Breast epithelium (tissue), 4 donors: ENCODE measurements at regions not wholly inside any gene's neighbourhood (a gene's known extent, or its start where the extent isn't known, plus 50 kb on each side); places are given as distances from the start of the nearest gene placed in this dataset.

Experiments
- DNase-seq, 2 donors: peaks; one replicate each; pipeline ENCODE4 v3.0.0-alpha.2; 2019; ENCODE audit warnings: low spot score in 2 of 2
- H3K27ac ChIP-seq, 2 donors: fragments of 200-600 bp; sonication (generic) in 1 of 2; one replicate each; pipeline ENCODE4 v1.5.1; 2016 to 2019; ENCODE audit warnings: mild to moderate bottlenecking in 1 of 2
- H3K27me3 ChIP-seq, 2 donors: fragments of 200-600 bp; sonication (generic) in 1 of 2; one replicate each; pipeline versions ENCODE4 v1.5.1 to v1.6.0; 2017 to 2019; ENCODE audit warnings: control low read depth in 1 of 2, mild to moderate bottlenecking in 1 of 2
- H3K36me3 ChIP-seq: fragments of 200-600 bp; one replicate; pipeline ENCODE4 v1.5.1; 2019
- H3K4me1 ChIP-seq, 2 donors: fragments of 200-600 bp; sonication (generic); one replicate each; pipeline ENCODE4 v1.5.1; 2016 to 2019; ENCODE audit warnings: control low read depth in 1 of 2
- H3K4me3 ChIP-seq, 3 donors: fragments of 200-600 bp; sonication (generic); 1 replicate in 2 of 3; 2 replicates in 1 of 3; pipeline ENCODE4 v1.5.1; 2016 to 2019; ENCODE audit warnings: mild to moderate bottlenecking in 3 of 3, moderate library complexity in 2 of 3
- H3K9me3 ChIP-seq, 2 donors: fragments of 200-600 bp; sonication (generic) in 1 of 2; one replicate each; pipeline ENCODE4 v1.5.1; 2016 to 2019; ENCODE audit warnings: control low read depth in 1 of 2
- POLR2A ChIP-seq: fragments of 450-650 bp; IDR thresholded peaks from one replicate; pipeline ENCODE4 v1.6.1; 2016; ENCODE audit warnings: antibody characterized with exemption, mild to moderate bottlenecking, moderate library complexity
- POLR2AphosphoS5 ChIP-seq, 3 donors: sonication (generic); formaldehyde crosslinking; IDR thresholded peaks; one replicate each; pipeline ENCODE4 v1.6.1; 2017; ENCODE audit warnings: antibody characterized with exemption in 3 of 3
- intact Hi-C: fragments of 100-400 bp; cut with DNase I; formaldehyde crosslinking; loops from one replicate; pipeline ENCODE4 v1.15.1; 2023; ENCODE audit warnings: low total_unique reads
- TF ChIP-seq, protein P1 (sequence below), 3 donors: fragments of 450-650 bp; IDR thresholded peaks; one replicate each; pipeline ENCODE4 v1.5.1; 2016 to 2017; ENCODE audit warnings: antibody characterized with exemption in 3 of 3, mild to moderate bottlenecking in 3 of 3, moderate library complexity in 3 of 3

DNA sequence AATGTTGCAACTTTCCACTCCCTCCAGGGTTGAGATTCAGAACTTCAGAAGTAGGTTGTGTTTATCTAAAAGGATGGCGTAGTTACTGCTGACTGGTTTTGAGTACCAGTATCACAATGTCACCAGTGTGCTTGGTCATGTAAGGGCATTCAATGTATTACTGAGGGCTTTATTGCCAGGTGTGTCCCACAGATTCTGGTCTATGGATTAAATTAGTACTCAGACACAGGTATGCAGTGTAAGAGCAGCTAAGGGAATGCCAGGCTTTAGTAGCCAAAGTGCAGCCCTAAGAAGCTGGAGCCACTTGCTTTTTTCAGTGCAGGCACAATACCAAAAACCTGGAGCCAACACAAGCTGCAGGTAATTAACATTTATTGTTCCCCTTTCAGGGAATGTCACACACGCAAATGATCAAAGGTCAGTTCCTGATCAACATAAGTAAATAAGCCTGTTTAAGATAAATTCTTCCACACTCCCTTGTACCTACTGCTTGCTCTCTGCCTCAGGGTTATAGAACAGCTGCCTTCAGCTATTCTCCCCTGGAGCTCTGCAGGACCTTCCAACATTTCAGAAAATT, 130.1 kb upstream of the ZNF91 start:
- no peaks in the 10 kb centered on the region for H3K4me1 ChIP-seq
- no peak overlapping the region for H3K27ac ChIP-seq
- H3K9me3 ChIP-seq = peaks cover 0 to 4% of the 10 kb centered on the region in 2 donors
- DNase-seq = no peak
- H3K4me3 ChIP-seq = no peak overlapping the region
- no peaks in the 10 kb centered on the region for H3K27me3 ChIP-seq
- no peaks in the 10 kb centered on the region for H3K36me3 ChIP-seq
- intact Hi-C loops = no loop called here
- TF ChIP-seq POLR2A (no peak), POLR2AphosphoS5 (IDR thresholded peaks at IDR 0.05) (no peak)
- TF ChIP-seq, protein P1, sequence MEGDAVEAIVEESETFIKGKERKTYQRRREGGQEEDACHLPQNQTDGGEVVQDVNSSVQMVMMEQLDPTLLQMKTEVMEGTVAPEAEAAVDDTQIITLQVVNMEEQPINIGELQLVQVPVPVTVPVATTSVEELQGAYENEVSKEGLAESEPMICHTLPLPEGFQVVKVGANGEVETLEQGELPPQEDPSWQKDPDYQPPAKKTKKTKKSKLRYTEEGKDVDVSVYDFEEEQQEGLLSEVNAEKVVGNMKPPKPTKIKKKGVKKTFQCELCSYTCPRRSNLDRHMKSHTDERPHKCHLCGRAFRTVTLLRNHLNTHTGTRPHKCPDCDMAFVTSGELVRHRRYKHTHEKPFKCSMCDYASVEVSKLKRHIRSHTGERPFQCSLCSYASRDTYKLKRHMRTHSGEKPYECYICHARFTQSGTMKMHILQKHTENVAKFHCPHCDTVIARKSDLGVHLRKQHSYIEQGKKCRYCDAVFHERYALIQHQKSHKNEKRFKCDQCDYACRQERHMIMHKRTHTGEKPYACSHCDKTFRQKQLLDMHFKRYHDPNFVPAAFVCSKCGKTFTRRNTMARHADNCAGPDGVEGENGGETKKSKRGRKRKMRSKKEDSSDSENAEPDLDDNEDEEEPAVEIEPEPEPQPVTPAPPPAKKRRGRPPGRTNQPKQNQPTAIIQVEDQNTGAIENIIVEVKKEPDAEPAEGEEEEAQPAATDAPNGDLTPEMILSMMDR (IDR thresholded peaks at IDR 0.05) = no peak

DNA sequence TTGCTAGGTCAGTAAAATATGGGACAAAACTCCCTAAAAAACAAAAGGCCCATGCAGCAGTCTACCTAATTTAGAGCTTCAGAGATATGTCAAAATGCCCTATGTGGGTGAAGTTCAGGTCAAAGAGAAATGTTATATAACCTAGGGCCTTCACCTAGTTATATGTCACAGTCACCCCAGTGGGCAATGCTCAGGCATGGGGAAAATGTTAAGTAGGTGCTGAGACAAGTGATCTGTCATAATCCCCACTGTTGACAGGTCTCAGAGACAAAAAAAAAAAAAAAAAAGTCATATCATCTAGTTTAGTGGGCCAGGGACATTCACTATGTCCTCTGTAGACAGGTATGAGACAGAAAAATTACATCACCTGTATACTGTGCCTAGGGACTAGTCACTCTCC, 128.6 kb upstream of the ZNF91 start:
- no peak for DNase-seq
- Histone ChIP-seq H3K4me3 (no peak overlapping the region), H3K4me1 (no peaks in the 10 kb centered on the region), H3K27ac (no peak overlapping the region), H3K9me3 (peaks cover 0 to 4% of the 10 kb centered on the region in 2 donors), H3K27me3 (no peaks in the 10 kb centered on the region), H3K36me3 (no peaks in the 10 kb centered on the region)
- intact Hi-C loops = no loop called here
- no peak for TF ChIP-seq POLR2A

DNA sequence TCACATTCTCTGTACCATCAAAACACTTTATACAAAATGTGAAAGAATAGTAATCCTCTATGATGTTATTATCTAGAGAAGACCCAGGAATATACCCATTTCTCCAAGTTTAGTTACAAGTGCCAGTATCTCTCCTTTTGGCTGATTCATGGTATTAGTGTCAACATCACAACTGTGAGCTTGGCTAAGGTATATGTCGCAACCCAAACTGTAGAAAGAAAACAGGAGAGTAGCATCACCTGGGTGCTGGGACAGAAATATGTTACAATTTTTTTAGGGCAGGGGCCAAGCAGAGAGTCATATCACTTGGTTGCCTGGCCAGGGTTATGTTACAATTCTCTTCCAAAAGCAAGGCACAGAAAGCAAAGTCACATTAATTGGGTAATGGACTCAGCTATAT, 127.2 kb upstream of the ZNF91 start:
- Histone ChIP-seq H3K36me3 (no peaks in the 10 kb centered on the region), H3K27me3 (no peaks in the 10 kb centered on the region), H3K27ac (no peak overlapping the region), H3K4me3 (no peak overlapping the region), H3K4me1 (no peaks in the 10 kb centered on the region), H3K9me3 (no peaks in the 10 kb centered on the region)
- TF ChIP-seq POLR2A (no peak), POLR2AphosphoS5 (IDR thresholded peaks at IDR 0.05) (no peak)
- TF ChIP-seq, protein P1 (IDR thresholded peaks at IDR 0.05) = no peak
- intact Hi-C loops = no loop called here
- no peak for DNase-seq

DNA sequence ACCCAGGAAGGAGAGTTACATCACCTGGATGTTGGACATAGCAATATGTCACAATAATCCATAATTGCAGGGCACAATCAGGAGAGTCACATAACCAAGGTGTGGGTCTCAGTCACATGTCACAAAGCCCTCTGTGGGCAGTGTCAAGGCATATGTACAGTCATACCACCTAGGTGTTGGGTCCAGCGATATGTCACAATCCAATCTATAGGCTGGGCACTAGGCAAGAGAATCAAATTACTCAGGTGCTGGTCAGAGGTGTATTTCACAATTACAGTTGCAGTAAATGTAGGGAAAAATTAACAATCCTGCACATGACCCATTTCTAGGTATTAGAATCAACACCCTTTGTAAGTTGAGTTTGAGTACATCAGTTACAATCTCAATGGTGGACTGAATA, 126.2 kb upstream of the ZNF91 start:
- intact Hi-C loops = no loop called here
- TF ChIP-seq POLR2AphosphoS5 (IDR thresholded peaks at IDR 0.05) = no peak
- TF ChIP-seq, protein P1 (IDR thresholded peaks at IDR 0.05) = no peak
- no peak for DNase-seq

DNA sequence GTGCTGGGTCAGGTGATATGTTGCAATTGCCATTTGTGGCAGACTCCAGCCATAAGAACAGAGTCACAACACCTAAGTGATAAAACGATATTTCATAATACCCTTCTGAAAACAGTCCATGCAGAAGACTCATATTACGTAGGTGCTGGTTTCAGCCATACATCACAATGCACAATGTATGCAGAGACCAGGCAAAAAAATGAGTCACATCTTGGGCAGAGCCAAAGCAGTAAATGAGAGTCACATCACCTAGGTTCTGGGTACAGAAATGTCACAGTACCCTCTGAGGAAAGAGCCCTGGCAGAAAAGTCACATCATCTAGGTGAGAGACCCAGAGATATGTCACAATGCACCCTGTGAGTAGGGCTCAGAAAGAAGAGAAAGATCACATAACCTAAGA, 125.2 kb upstream of the ZNF91 start:
- Histone ChIP-seq H3K4me1 (no peaks in the 10 kb centered on the region), H3K27me3 (no peaks in the 10 kb centered on the region), H3K27ac (no peak overlapping the region), H3K36me3 (no peaks in the 10 kb centered on the region), H3K4me3 (no peak overlapping the region), H3K9me3 (no peaks in the 10 kb centered on the region)
- DNase-seq = no peak
- intact Hi-C loops = no loop called here
- TF ChIP-seq POLR2AphosphoS5 (IDR thresholded peaks at IDR 0.05) (no peak), POLR2A (no peak)
- TF ChIP-seq, protein P1 (IDR thresholded peaks at IDR 0.05) = no peak

More for the DNA sequence above, 126.2 kb upstream of the ZNF91 start:
- H3K9me3 ChIP-seq = no peaks in the 10 kb centered on the region
- H3K36me3 ChIP-seq = no peaks in the 10 kb centered on the region
- H3K27ac ChIP-seq = no peak overlapping the region
- H3K4me1 ChIP-seq = no peaks in the 10 kb centered on the region
- H3K27me3 ChIP-seq = no peaks in the 10 kb centered on the region
- H3K4me3 ChIP-seq = no peak overlapping the region

DNA sequence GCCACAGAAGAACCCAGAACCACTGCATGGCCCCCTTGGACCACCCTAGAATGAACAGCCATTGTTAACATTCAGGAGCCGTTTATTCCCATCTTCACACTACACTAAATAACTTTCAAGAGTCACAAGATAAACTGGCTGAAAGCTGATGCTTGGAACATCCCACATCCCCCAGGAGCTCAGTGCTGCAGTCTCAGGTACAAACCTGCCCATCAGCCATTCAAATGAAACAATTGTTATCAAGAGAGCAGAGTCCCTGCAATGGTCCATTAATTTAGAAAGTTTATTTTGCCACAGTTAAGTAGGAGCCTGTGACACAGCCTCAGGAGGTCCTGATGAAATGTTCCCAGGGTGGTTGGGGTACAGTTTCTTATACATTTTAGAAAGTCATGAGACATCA, 123.8 kb upstream of the ZNF91 start:
- TF ChIP-seq POLR2A = no peak
- no peak for TF ChIP-seq POLR2AphosphoS5 (IDR thresholded peaks at IDR 0.05)
- TF ChIP-seq, protein P1 (IDR thresholded peaks at IDR 0.05) = no peak
- Histone ChIP-seq H3K9me3 (no peaks in the 10 kb centered on the region), H3K27me3 (no peaks in the 10 kb centered on the region), H3K4me1 (no peaks in the 10 kb centered on the region), H3K27ac (no peak overlapping the region), H3K4me3 (no peak overlapping the region), H3K36me3 (no peaks in the 10 kb centered on the region)
- intact Hi-C loops = no loop called here
- no peak for DNase-seq
